Smooth muscle cell (in vitro differentiated cells): ENCODE measurements at regions not wholly inside any gene's neighbourhood (a gene's known extent, or its start where the extent isn't known, plus 50 kb on each side); places are given as distances from the start of the nearest gene placed in this dataset.

Experiments used
- DNase-seq: peaks from one replicate; lab custom pipeline; 2025; ENCODE audit not compliant: unreplicated experiment; lab: John Stamatoyannopoulos, UW
- H2AFZ ChIP-seq: fragments of 200-600 bp; sonication (generic); 2 replicates; pipeline ENCODE4 v1.6.0; 2016; ENCODE audit warnings: antibody characterized with exemption, low read depth, mild to moderate bottlenecking
- H3F3A ChIP-seq: fragments of 200-600 bp; sonication (generic); 2 replicates; pipeline ENCODE4 v1.6.0; 2017; ENCODE audit warnings: antibody characterized with exemption, low read depth
- H3K27ac ChIP-seq: fragments of 200-600 bp; sonication (generic); 2 replicates; pipeline ENCODE4 v1.5.1; 2016; ENCODE audit warnings: low read depth, mild to moderate bottlenecking
- H3K27me3 ChIP-seq: fragments of 200-600 bp; sonication (generic); 2 replicates; pipeline ENCODE4 v1.6.1; 2016; ENCODE audit warnings: low read depth, mild to moderate bottlenecking
- H3K36me3 ChIP-seq: fragments of 200-600 bp; sonication (generic); 2 replicates; pipeline ENCODE4 v1.5.1; 2016; ENCODE audit warnings: low read depth
- H3K4me1 ChIP-seq: fragments of 200-600 bp; sonication (generic); 2 replicates; pipeline ENCODE4 v1.5.1; 2016; ENCODE audit warnings: low read depth
- H3K4me2 ChIP-seq: fragments of 200-600 bp; sonication (generic); 2 replicates; pipeline ENCODE4 v1.6.0; 2016; ENCODE audit warnings: mild to moderate bottlenecking
- H3K4me3 ChIP-seq: fragments of 200-600 bp; sonication (generic); 2 replicates; pipeline ENCODE4 v1.5.1; 2016; ENCODE audit warnings: mild to moderate bottlenecking
- H3K79me2 ChIP-seq: fragments of 200-600 bp; sonication (generic); 2 replicates; pipeline ENCODE4 v1.6.0; 2016; ENCODE audit warnings: low read depth, mild to moderate bottlenecking
- H3K9ac ChIP-seq: fragments of 200-600 bp; sonication (generic); 2 replicates; pipeline ENCODE4 v1.6.0; 2016; ENCODE audit warnings: low read depth
- H3K9me3 ChIP-seq: fragments of 200-600 bp; sonication (generic); replicated peaks from 2 replicates; pipeline ENCODE4 v1.5.1; 2016; ENCODE audit warnings: low read depth
- H4K20me1 ChIP-seq: fragments of 200-600 bp; sonication (generic); 2 replicates; pipeline ENCODE4 v1.6.0; 2016; ENCODE audit warnings: low read depth
- CTCF ChIP-seq: fragments of 200-600 bp; sonication (generic); IDR thresholded peaks from 2 replicates; pipeline ENCODE4 v1.5.1; 2017; ENCODE audit warnings: borderline replicate concordance, mild to moderate bottlenecking, antibody characterized with exemption; ENCODE audit not compliant: insufficient read depth, poor library complexity, severe bottlenecking
- WGBS: methylation state at CpG from one replicate; pipeline ENCODE4 v1.1.7; 2016; ENCODE audit warnings: low lambda C conversion rate; 5-methylcytosine and 5-hydroxymethylcytosine counted together

GRCh38 chr20:22466447-22467171 is 117.8 kb downstream of the FOXA2 start:
- Histone ChIP-seq H3K9ac (no peak overlapping the region), H3K4me2 (no peak overlapping the region), H3K9me3 (no peaks in the 10 kb centered on the region), H3K79me2 (no peaks in the 10 kb centered on the region), H4K20me1 (no peaks in the 10 kb centered on the region), H3K27me3 (peaks cover 36% of the 10 kb centered on the region), H3K4me1 (peaks cover 3% of the 10 kb centered on the region), H3K27ac (no peak overlapping the region), H3K4me3 (no peak overlapping the region), H3K36me3 (no peaks in the 10 kb centered on the region), H2AFZ (no peak overlapping the region), H3F3A (no peaks in the 10 kb centered on the region)
- no peak for DNase-seq
- no peak for TF ChIP-seq CTCF
- WGBS = 81% methylated on average over 7 of the region's 7 CpGs

GRCh38 chr20:22465622-22466446 is 118.5 kb downstream of the FOXA2 start:
- Histone ChIP-seq H3K27me3 (peaks cover 37% of the 10 kb centered on the region), H3K79me2 (no peaks in the 10 kb centered on the region), H3K9me3 (no peaks in the 10 kb centered on the region), H3K4me3 (no peak overlapping the region), H3K36me3 (no peaks in the 10 kb centered on the region), H2AFZ (no peak overlapping the region), H4K20me1 (no peaks in the 10 kb centered on the region), H3F3A (no peaks in the 10 kb centered on the region), H3K9ac (no peak overlapping the region), H3K4me1 (peaks cover 3% of the 10 kb centered on the region), H3K27ac (no peak overlapping the region), H3K4me2 (no peak overlapping the region)
- no peak for TF ChIP-seq CTCF
- 84% methylated on average over 5 of the region's 5 CpGs for WGBS
- no peak for DNase-seq

GRCh38 chr20:22464312-22465003 is 119.9 kb downstream of the FOXA2 start:
- WGBS = 94% methylated on average over 5 of the region's 5 CpGs
- no peaks in the 10 kb centered on the region for H3K9me3 ChIP-seq
- H4K20me1 ChIP-seq = no peaks in the 10 kb centered on the region
- no peak for TF ChIP-seq CTCF
- peaks cover 3% of the 10 kb centered on the region for H3K4me1 ChIP-seq
- no peak for DNase-seq
- H3K27me3 ChIP-seq = peaks cover 37% of the 10 kb centered on the region
- H3K36me3 ChIP-seq = no peaks in the 10 kb centered on the region
- no peaks in the 10 kb centered on the region for H3K79me2 ChIP-seq
- no peaks in the 10 kb centered on the region for H3F3A ChIP-seq
- no peak overlapping the region for H3K4me2 ChIP-seq
- no peak overlapping the region for H3K4me3 ChIP-seq
- H3K27ac ChIP-seq = no peak overlapping the region
- H2AFZ ChIP-seq = no peak overlapping the region
- H3K9ac ChIP-seq = no peak overlapping the region
